ENCODE measurements at regions not wholly inside any gene's neighbourhood (a gene's known extent, or its start where the extent isn't known, plus 50 kb on each side); places are given as distances from the start of the nearest gene placed in this dataset.

GRCh38 chr9:97761879-97762278, 64.7 kb upstream of the XPA start:
- H3K9me2 ChIP-seq (ENCODE audit: low read depth, low read length), result no peaks in the 10 kb centered on the region
- no peak overlapping the region for H3K4me3 ChIP-seq (ENCODE audit: low read depth, low read length, poor library complexity, severe bottlenecking)
- no peaks in the 10 kb centered on the region for H4K20me1 ChIP-seq (ENCODE audit: insufficient read depth, low read length)
- no peaks in the 10 kb centered on the region for H3K79me2 ChIP-seq (ENCODE audit: insufficient read depth, low read length)
- no peaks in the 10 kb centered on the region for H3K4me1 ChIP-seq (ENCODE audit: insufficient read depth, low read length, severe bottlenecking)
- no peaks in the 10 kb centered on the region for H3K27me3 ChIP-seq (ENCODE audit: insufficient read depth, low read length)
- H3K27ac ChIP-seq (ENCODE audit: low read depth, low read length, poor library complexity, severe bottlenecking), result no peak overlapping the region
- no peak overlapping the region for H3K9ac ChIP-seq (ENCODE audit: low read length)
- H3K36me3 ChIP-seq (ENCODE audit: insufficient read depth, low read length), result no peaks in the 10 kb centered on the region
- H3K4me2 ChIP-seq (ENCODE audit: low read length), result no peak overlapping the region
- TF ChIP-seq CTCF (IDR thresholded peaks at IDR 0.05; ENCODE audit: low read length), result no peak
- TF ChIP-seq EZH2 (IDR thresholded peaks at IDR 0.05; ENCODE audit: borderline replicate concordance, low read length), result no peak
- H3K9me3 ChIP-seq (ENCODE audit: low read length), result no peaks in the 10 kb centered on the region
- H2AFZ ChIP-seq (ENCODE audit: low read length), result no peak overlapping the region
- no peaks in the 10 kb centered on the region for H3F3A ChIP-seq (ENCODE audit: insufficient read depth, low read length)

- no peaks in the 10 kb centered on the region for H3K9me3 ChIP-seq (ENCODE audit: low read length)
- H3K36me3 ChIP-seq (ENCODE audit: insufficient read depth, low read length), result no peaks in the 10 kb centered on the region
- H3K4me1 ChIP-seq (ENCODE audit: insufficient read depth, low read length, severe bottlenecking), result no peaks in the 10 kb centered on the region
- no peak overlapping the region for H3K9ac ChIP-seq (ENCODE audit: low read length)
- no peak overlapping the region for H2AFZ ChIP-seq (ENCODE audit: low read length)
- H3K27ac ChIP-seq (ENCODE audit: low read depth, low read length, poor library complexity, severe bottlenecking), result no peak overlapping the region
- no peaks in the 10 kb centered on the region for H4K20me1 ChIP-seq (ENCODE audit: insufficient read depth, low read length)
- no peaks in the 10 kb centered on the region for H3F3A ChIP-seq (ENCODE audit: insufficient read depth, low read length)
- no peaks in the 10 kb centered on the region for H3K9me2 ChIP-seq (ENCODE audit: low read depth, low read length)
- H3K4me2 ChIP-seq (ENCODE audit: low read length), result no peak overlapping the region
- H3K27me3 ChIP-seq (ENCODE audit: insufficient read depth, low read length), result no peaks in the 10 kb centered on the region
- no peaks in the 10 kb centered on the region for H3K79me2 ChIP-seq (ENCODE audit: insufficient read depth, low read length)
- H3K4me3 ChIP-seq (ENCODE audit: low read depth, low read length, poor library complexity, severe bottlenecking), result no peak overlapping the region
- TF ChIP-seq CTCF (IDR thresholded peaks at IDR 0.05; ENCODE audit: low read length) (no peak), EZH2 (IDR thresholded peaks at IDR 0.05; ENCODE audit: borderline replicate concordance, low read length) (no peak)
Observed at GRCh38 chr9:97763874-97764273, 66.7 kb upstream of the XPA start.

- Histone ChIP-seq H3K79me2 (ENCODE audit: insufficient read depth, low read length) (no peaks in the 10 kb centered on the region), H3K9me2 (ENCODE audit: low read depth, low read length) (no peaks in the 10 kb centered on the region), H3K9ac (ENCODE audit: low read length) (no peak overlapping the region), H3K4me2 (ENCODE audit: low read length) (no peak overlapping the region), H3K9me3 (ENCODE audit: low read length) (no peaks in the 10 kb centered on the region), H2AFZ (ENCODE audit: low read length) (no peak overlapping the region), H4K20me1 (ENCODE audit: insufficient read depth, low read length) (no peaks in the 10 kb centered on the region), H3K4me1 (ENCODE audit: insufficient read depth, low read length, severe bottlenecking) (no peaks in the 10 kb centered on the region), H3F3A (ENCODE audit: insufficient read depth, low read length) (no peaks in the 10 kb centered on the region), H3K27me3 (ENCODE audit: insufficient read depth, low read length) (no peaks in the 10 kb centered on the region; the same call in 1 of the 2 replicates), H3K27ac (ENCODE audit: low read depth, low read length, poor library complexity, severe bottlenecking) (no peak overlapping the region), H3K4me3 (ENCODE audit: low read depth, low read length, poor library complexity, severe bottlenecking) (no peak overlapping the region), H3K36me3 (ENCODE audit: insufficient read depth, low read length) (no peaks in the 10 kb centered on the region)
- TF ChIP-seq EZH2 (IDR thresholded peaks at IDR 0.05; ENCODE audit: borderline replicate concordance, low read length), result no peak
- no peak for TF ChIP-seq CTCF (IDR thresholded peaks at IDR 0.05; ENCODE audit: low read length)
Observed at GRCh38 chr9:97766092-97766491, 69.0 kb upstream of the XPA start.
